HCT116 (cell line): ENCODE measurements at regions not wholly inside any gene's neighbourhood (a gene's known extent, or its start where the extent isn't known, plus 50 kb on each side); places are given as distances from the start of the nearest gene placed in this dataset.

Experiments
- ATAC-seq: fragments of 200-7000 bp; cut with Tn5 transposase; 2 replicates; pipeline ENCODE4 v1.9.1; 2020; ENCODE audit warnings: mild to moderate bottlenecking, moderate library complexity
- BruUV-seq: library from RNA; stranded (reverse); fragments of 400-500 nt; replicated peaks from 2 replicates; lab custom pipeline; 2021; lab: Mats Ljungman, UMichigan
- CTCF ChIA-PET: fragments of 300-600 bp; sonication (Branson Sonifier 250); formaldehyde crosslinking; loops from one replicate; lab custom pipeline; 2021; ENCODE audit warnings: antibody characterized with exemption; lab: Charles Lee
- POLR2A ChIA-PET: fragments of 300-600, 350-600 bp; sonication (Branson Sonifier 250); formaldehyde crosslinking; loops from one replicate; lab custom pipeline; 2021; ENCODE audit warnings: antibody characterized with exemption; lab: Charles Lee
- RAD21 ChIA-PET, 2 experiments: fragments of 300-600 bp; sonication (Branson Sonifier 250); formaldehyde crosslinking; loops; one replicate each; lab custom pipeline; 2023; ENCODE audit warnings: low total read pairs in 2 of 2; ENCODE audit not compliant: uncharacterized antibody in 2 of 2, unreplicated experiment in 2 of 2, low non-redundant PET in 1 of 2; lab: Charles Lee
- DNase-seq: peaks from one replicate; pipeline ENCODE4 v3.0.0-alpha.2; 2010; ENCODE audit warnings: low read depth, low spot score
- H2AFZ ChIP-seq: fragments of 200-600 bp; shearing (Covaris generic), sonication (generic); 2 replicates; pipeline ENCODE4 v1.6.1; 2017; ENCODE audit warnings: low read depth, mixed run types, mixed read lengths, antibody characterized with exemption, low read length; ENCODE audit not compliant: poor library complexity, severe bottlenecking
- H3K27ac ChIP-seq: 2 replicates; pipeline ENCODE4 v1.5.1; 2012; ENCODE audit warnings: low read depth, low read length
- H3K27me3 ChIP-seq: fragments of 200-600 bp; sonication (generic); 2 replicates; pipeline ENCODE4 v1.6.1; 2016; ENCODE audit warnings: mixed run types, low read length, mixed read lengths; ENCODE audit not compliant: insufficient read depth
- H3K36me3 ChIP-seq, 2 experiments: fragments of 200-500 bp in 1 of 2; fragments of 200-600 bp in 1 of 2; sonication (Bioruptor generic) in 1 of 2; sonication (generic) in 1 of 2; 2 replicates each; pipeline versions ENCODE4 v1.5.1 to v1.6.1; 2014 to 2016; ENCODE audit warnings: low read length in 2 of 2, inconsistent platforms in 1 of 2, mixed read lengths in 1 of 2, mixed run types in 1 of 2; ENCODE audit not compliant: insufficient read depth in 2 of 2, control insufficient read depth in 1 of 2
- H3K4me1 ChIP-seq, 2 experiments: fragments of 200-600 bp in 1 of 2; sonication (generic) in 1 of 2; 2 replicates each; pipeline versions ENCODE4 v1.5.1 to v1.6.1; 2012 to 2017; ENCODE audit warnings: low read length in 2 of 2, inconsistent platforms in 1 of 2, mild to moderate bottlenecking in 1 of 2, mixed read lengths in 1 of 2, mixed run types in 1 of 2, moderate library complexity in 1 of 2; ENCODE audit not compliant: insufficient read depth in 2 of 2, control insufficient read depth in 1 of 2
- H3K4me2 ChIP-seq: fragments of 200-600 bp; sonication (generic); 2 replicates; pipeline ENCODE4 v1.6.1; 2017; ENCODE audit warnings: mixed run types, low read length, mixed read lengths
- H3K4me3 ChIP-seq, 2 experiments: fragments of 200-600 bp in 1 of 2; sonication (generic) in 1 of 2; replicated peaks in 1 of 2; 2 replicates each; pipeline ENCODE4 v1.5.1; 2011 to 2016; ENCODE audit warnings: low read length in 2 of 2, control low read depth in 1 of 2, low read depth in 1 of 2, mild to moderate bottlenecking in 1 of 2, mixed read lengths in 1 of 2, mixed run types in 1 of 2
- H3K79me2 ChIP-seq: fragments of 200-600 bp; sonication (generic); 2 replicates; pipeline ENCODE4 v1.6.1; 2017; ENCODE audit warnings: mild to moderate bottlenecking, mixed run types, low read length, moderate library complexity, mixed read lengths; ENCODE audit not compliant: insufficient read depth
- H3K9ac ChIP-seq: fragments of 200-600 bp; sonication (generic); 2 replicates; pipeline ENCODE4 v1.6.1; 2016; ENCODE audit warnings: low read length, mixed read lengths
- H3K9me2 ChIP-seq: fragments of 200-600 bp; sonication (generic), shearing (Covaris generic); 2 replicates; pipeline ENCODE4 v1.6.1; 2017; ENCODE audit warnings: mixed run types, mild to moderate bottlenecking, moderate library complexity; ENCODE audit not compliant: insufficient read depth
- H3K9me3 ChIP-seq, 2 experiments: fragments of 200-500 bp in 1 of 2; fragments of 200-600 bp in 1 of 2; sonication (Bioruptor generic) in 1 of 2; sonication (generic) in 1 of 2; 2 replicates each; pipeline ENCODE4 v1.6.1; 2014 to 2017; ENCODE audit warnings: low read length in 2 of 2, mixed read lengths in 2 of 2, inconsistent platforms in 1 of 2, low read depth in 1 of 2, mild to moderate bottlenecking in 1 of 2, mixed run types in 1 of 2, moderate library complexity in 1 of 2; ENCODE audit not compliant: control insufficient read depth in 1 of 2, insufficient read depth in 1 of 2
- H4K20me1 ChIP-seq: fragments of 200-600 bp; sonication (generic), shearing (Covaris generic); 2 replicates; pipeline ENCODE4 v1.6.1; 2017; ENCODE audit warnings: mixed run types, mild to moderate bottlenecking, moderate library complexity; ENCODE audit not compliant: insufficient read depth
- CBX3 ChIP-seq: IDR thresholded peaks from 2 replicates; pipeline ENCODE4 v1.6.1; 2012; ENCODE audit warnings: low read depth
- CEBPB ChIP-seq: IDR thresholded peaks from 2 replicates; pipeline ENCODE4 v1.6.1; 2012; ENCODE audit warnings: low read depth
- EGR1 ChIP-seq: IDR thresholded peaks from 2 replicates; pipeline ENCODE4 v1.6.1; 2012; ENCODE audit warnings: low read depth
- ELF1 ChIP-seq: IDR thresholded peaks from 2 replicates; pipeline ENCODE4 v1.6.1; 2012; ENCODE audit warnings: low read depth, borderline replicate concordance
- EZH2 ChIP-seq: fragments of 200-600 bp; sonication (generic); IDR thresholded peaks from 2 replicates; pipeline ENCODE4 v1.6.1; 2017; ENCODE audit warnings: antibody characterized with exemption, mixed run types
- EZH2phosphoT487 ChIP-seq: fragments of 200-600 bp; IDR thresholded peaks from 2 replicates; pipeline ENCODE4 v1.6.1; 2018; ENCODE audit warnings: antibody characterized with exemption, borderline replicate concordance
- FOSL1 ChIP-seq: IDR thresholded peaks from 2 replicates; pipeline ENCODE4 v1.6.1; 2012; ENCODE audit warnings: low read depth
- JUND ChIP-seq: IDR thresholded peaks from 2 replicates; pipeline ENCODE4 v1.6.1; 2012
- POLR2A ChIP-seq: IDR thresholded peaks from 2 replicates; pipeline ENCODE4 v1.7.0; 2011; ENCODE audit warnings: borderline replicate concordance; ENCODE audit not compliant: insufficient read depth, insufficient read length; ENCODE audit errors: extremely low read depth
- POLR2AphosphoS5 ChIP-seq: IDR thresholded peaks from 2 replicates; pipeline ENCODE4 v1.6.1; 2011; ENCODE audit warnings: mild to moderate bottlenecking, low read depth, low read length, moderate library complexity
- RAD21 ChIP-seq: IDR thresholded peaks from 2 replicates; pipeline ENCODE4 v1.6.1; 2012; ENCODE audit warnings: low read depth, mild to moderate bottlenecking
- SIN3A ChIP-seq: IDR thresholded peaks from 2 replicates; pipeline ENCODE4 v1.6.1; 2012; ENCODE audit warnings: low read depth
- SRF ChIP-seq: IDR thresholded peaks from 2 replicates; pipeline ENCODE4 v1.6.1; 2012; ENCODE audit warnings: low read depth
- TCF7L2 ChIP-seq: IDR thresholded peaks from 2 replicates; pipeline ENCODE4 v1.7.0; 2011; ENCODE audit warnings: borderline replicate concordance, inconsistent platforms; ENCODE audit not compliant: insufficient read depth, insufficient read length; ENCODE audit errors: extremely low read depth
- YY1 ChIP-seq: IDR thresholded peaks from 2 replicates; pipeline ENCODE4 v1.6.1; 2011; ENCODE audit warnings: low read length, low read depth, moderate library complexity, mild to moderate bottlenecking; ENCODE audit not compliant: insufficient replicate concordance; ENCODE audit errors: extremely low read depth
- ZBTB33 ChIP-seq: IDR thresholded peaks from 2 replicates; pipeline ENCODE4 v1.6.1; 2011; ENCODE audit warnings: mild to moderate bottlenecking, low read length, moderate library complexity; ENCODE audit not compliant: insufficient replicate concordance; ENCODE audit errors: extremely low read depth
- ZNF274 ChIP-seq: fragments of 200-500 bp; sonication (Bioruptor generic); IDR thresholded peaks from 2 replicates; pipeline ENCODE4 v1.6.1; 2014; ENCODE audit warnings: mild to moderate bottlenecking, low read depth, low read length, inconsistent platforms
- intact Hi-C: fragments of 100-400 bp; cut with micrococcal nuclease; formaldehyde crosslinking; loops from 2 replicates; pipeline ENCODE4 v1.10.0; 2022

- ChIA-PET CTCF (no interaction called here), RAD21 (no interaction called here), POLR2A (no interaction called here)
- BruUV-seq: no TSS peak
- H3K36me3 ChIP-seq: no peaks in the 10 kb centered on the region
- H3K4me1 ChIP-seq: no peaks in the 10 kb centered on the region
- no peak for TF ChIP-seq TCF7L2
- no peak for TF ChIP-seq ELF1
- TF ChIP-seq ZNF274: no peak
- no peak for TF ChIP-seq EZH2
- no peak for TF ChIP-seq POLR2A
- no peak for TF ChIP-seq CEBPB
- no peak for TF ChIP-seq ZBTB33
- no peak for TF ChIP-seq RAD21
- TF ChIP-seq EGR1: no peak
- no peak for TF ChIP-seq YY1
- no peak for TF ChIP-seq JUND
- TF ChIP-seq CBX3: no peak
- TF ChIP-seq FOSL1: no peak
- TF ChIP-seq SRF: no peak
- TF ChIP-seq POLR2AphosphoS5: no peak
- TF ChIP-seq EZH2phosphoT487: no peak
- no peak for TF ChIP-seq SIN3A
- H3K4me2 ChIP-seq: no peak overlapping the region
- no peak overlapping the region for H3K4me3 ChIP-seq
- ATAC-seq (no peak), DNase-seq (no peak)
- no peaks in the 10 kb centered on the region for H4K20me1 ChIP-seq
- no peak overlapping the region for H3K27ac ChIP-seq
- no peak overlapping the region for H3K9ac ChIP-seq
- peaks cover 0 to 5% of the 10 kb centered on the region in 2 experiments; a peak in 1 of 4 replicates for H3K9me3 ChIP-seq
- intact Hi-C loops: no loop called here
- no peaks in the 10 kb centered on the region for H3K27me3 ChIP-seq
- no peaks in the 10 kb centered on the region for H3K9me2 ChIP-seq
- H2AFZ ChIP-seq: no peak overlapping the region
- H3K79me2 ChIP-seq: no peaks in the 10 kb centered on the region
These were observed 910.0 kb upstream of the WWC1 start for GRCh38 chr5:167381457-167381856.
